HG03175 (cell line): ENCODE measurements at regions not wholly inside any gene's neighbourhood (a gene's known extent, or its start where the extent isn't known, plus 50 kb on each side); places are given as distances from the start of the nearest gene placed in this dataset.
"Not testable (repeated sequence)": the region's sequence is repeated elsewhere in the genome, so short reads cannot be mapped to it uniquely, and the experiment has no call there.

ENCODE experiments used
- ATAC-seq: cut with Tn5 transposase; IDR thresholded peaks from one replicate; pipeline ENCODE4 v1.9.1; 2021; ENCODE audit warnings: mild to moderate bottlenecking, moderate library complexity; ENCODE audit not compliant: unreplicated experiment

- no peak for ATAC-seq
Measured at GRCh38 chr2:38454081-38454480, 77.0 kb upstream of the ATL2 start.

- ATAC-seq: not testable (repeated sequence)
Measured at GRCh38 chr2:38451778-38452177, 74.7 kb upstream of the ATL2 start.

GRCh38 chr2:38450509-38450908, 73.4 kb upstream of the ATL2 start:
- ATAC-seq: no peak

- no peak for ATAC-seq
Measured at GRCh38 chr2:38448692-38449410, 71.8 kb upstream of the ATL2 start.

GRCh38 chr2:38446906-38447561, 70.0 kb upstream of the ATL2 start:
- ATAC-seq: no peak

- no peak for ATAC-seq
Measured at GRCh38 chr2:38446418-38446817, 69.3 kb upstream of the ATL2 start.

GRCh38 chr2:38444247-38444646, 67.2 kb upstream of the ATL2 start:
- ATAC-seq: no peak

GRCh38 chr2:38442643-38443541, 65.8 kb upstream of the ATL2 start:
- ATAC-seq: no peak

- no peak for ATAC-seq
Measured at GRCh38 chr2:38441346-38441745, 64.3 kb upstream of the ATL2 start.

- no peak for ATAC-seq
Measured at GRCh38 chr2:38440655-38441054, 63.6 kb upstream of the ATL2 start.

- no peak for ATAC-seq
Measured at GRCh38 chr2:38439863-38440262, 62.8 kb upstream of the ATL2 start.

GRCh38 chr2:38438883-38439612, 62.0 kb upstream of the ATL2 start:
- no peak for ATAC-seq

GRCh38 chr2:38438133-38438882, 61.2 kb upstream of the ATL2 start:
- no peak for ATAC-seq

GRCh38 chr2:38436227-38436664, 59.2 kb upstream of the ATL2 start:
- no peak for ATAC-seq

- no peak for ATAC-seq
Measured at GRCh38 chr2:38435775-38436174, 58.7 kb upstream of the ATL2 start.

GRCh38 chr2:38434595-38434994, 57.5 kb upstream of the ATL2 start:
- no peak for ATAC-seq

- no peak for ATAC-seq
Measured at GRCh38 chr2:38433607-38433975, 56.5 kb upstream of the ATL2 start.

GRCh38 chr2:38432820-38433606, 55.9 kb upstream of the ATL2 start:
- no peak for ATAC-seq

- ATAC-seq: no peak
Measured at GRCh38 chr2:38430597-38431207, 53.6 kb upstream of the ATL2 start.
